CD4-positive, alpha-beta T cell treated with Interleukin-2 at 100 ng/mL for 4 hours (primary cell): ENCODE measurements at regions not wholly inside any gene's neighbourhood (a gene's known extent, or its start where the extent isn't known, plus 50 kb on each side); places are given as distances from the start of the nearest gene placed in this dataset.

Source experiments
- DNase-seq: peaks from one replicate; pipeline ENCODE4 v3.0.0-alpha.2; 2020; ENCODE audit warnings: low spot score

GRCh38 chr6:170212956-170213636, 77.8 kb downstream of the DLL1 start:
- DNase-seq, result no peak

- DNase-seq, result no peak
Observed at GRCh38 chr6:170212051-170212756, 78.7 kb downstream of the DLL1 start.

GRCh38 chr6:170211404-170212025, 79.4 kb downstream of the DLL1 start:
- DNase-seq, result no peak

GRCh38 chr6:170210651-170211403, 80.1 kb downstream of the DLL1 start:
- no peak for DNase-seq

- DNase-seq, result no peak
Observed at GRCh38 chr6:170210026-170210390, 80.9 kb downstream of the DLL1 start.

GRCh38 chr6:170209354-170210025, 81.4 kb downstream of the DLL1 start:
- DNase-seq, result no peak

- no peak for DNase-seq
Observed at GRCh38 chr6:170208651-170209353, 82.1 kb downstream of the DLL1 start.

GRCh38 chr6:170208182-170208601, 82.7 kb downstream of the DLL1 start:
- DNase-seq, result no peak

GRCh38 chr6:170207586-170208181, 83.2 kb downstream of the DLL1 start:
- no peak for DNase-seq

GRCh38 chr6:170206851-170207431, 83.9 kb downstream of the DLL1 start:
- no peak for DNase-seq

- no peak for DNase-seq
Observed at GRCh38 chr6:170206317-170206621, 84.6 kb downstream of the DLL1 start.

GRCh38 chr6:170205534-170206316, 85.2 kb downstream of the DLL1 start:
- DNase-seq, result no peak

GRCh38 chr6:170205126-170205525, 85.8 kb downstream of the DLL1 start:
- DNase-seq, result no peak

- DNase-seq, result no peak
Observed at GRCh38 chr6:170203212-170203611, 87.7 kb downstream of the DLL1 start.

GRCh38 chr6:170202416-170203135, 88.3 kb downstream of the DLL1 start:
- no peak for DNase-seq

GRCh38 chr6:170201361-170201760, 89.5 kb downstream of the DLL1 start:
- DNase-seq, result no peak

GRCh38 chr6:170200458-170200891, 90.4 kb downstream of the DLL1 start:
- no peak for DNase-seq

GRCh38 chr6:170199716-170200115, 91.2 kb downstream of the DLL1 start:
- DNase-seq, result no peak

GRCh38 chr6:170198298-170198697, 92.6 kb downstream of the DLL1 start:
- DNase-seq, result no peak
